ENCODE measurements at regions not wholly inside any gene's neighbourhood (a gene's known extent, or its start where the extent isn't known, plus 50 kb on each side); places are given as distances from the start of the nearest gene placed in this dataset.

- Mint-ChIP-seq H3K27ac (ENCODE audit: unreplicated experiment) (no peak overlapping the region), H3K4me3 (ENCODE audit: unreplicated experiment) (no peak overlapping the region), H3K9me3 (ENCODE audit: unreplicated experiment) (no peaks in the 10 kb centered on the region), H3K27me3 (ENCODE audit: insufficient read depth, unreplicated experiment) (peaks cover 16% of the 10 kb centered on the region), H3K36me3 (ENCODE audit: insufficient read depth, unreplicated experiment) (no peaks in the 10 kb centered on the region), H3K4me1 (ENCODE audit: low read depth, unreplicated experiment) (no peaks in the 10 kb centered on the region)
- H3K36me3 ChIP-seq (ENCODE audit: control insufficient read depth, insufficient read depth, low read length), result no peaks in the 10 kb centered on the region
- CTCF ChIA-PET, result interaction anchor here (0.8 kb wide), 1 partner anchor 24 kb away, joined by 3 read pairs; no protein-coding TSS in a partner anchor
- no peak overlapping the region for H3K4me3 ChIP-seq (ENCODE audit: low read depth, low read length)
- no peak for DNase-seq
- H3K4me1 ChIP-seq, result no peaks in the 10 kb centered on the region
- no TSS peak for BruUV-seq (replicated peaks)
- no peaks in the 10 kb centered on the region for H3K27me3 ChIP-seq (replicated peaks; ENCODE audit: control insufficient read depth, insufficient read depth, low read length)
- TF ChIP-seq, protein P1, sequence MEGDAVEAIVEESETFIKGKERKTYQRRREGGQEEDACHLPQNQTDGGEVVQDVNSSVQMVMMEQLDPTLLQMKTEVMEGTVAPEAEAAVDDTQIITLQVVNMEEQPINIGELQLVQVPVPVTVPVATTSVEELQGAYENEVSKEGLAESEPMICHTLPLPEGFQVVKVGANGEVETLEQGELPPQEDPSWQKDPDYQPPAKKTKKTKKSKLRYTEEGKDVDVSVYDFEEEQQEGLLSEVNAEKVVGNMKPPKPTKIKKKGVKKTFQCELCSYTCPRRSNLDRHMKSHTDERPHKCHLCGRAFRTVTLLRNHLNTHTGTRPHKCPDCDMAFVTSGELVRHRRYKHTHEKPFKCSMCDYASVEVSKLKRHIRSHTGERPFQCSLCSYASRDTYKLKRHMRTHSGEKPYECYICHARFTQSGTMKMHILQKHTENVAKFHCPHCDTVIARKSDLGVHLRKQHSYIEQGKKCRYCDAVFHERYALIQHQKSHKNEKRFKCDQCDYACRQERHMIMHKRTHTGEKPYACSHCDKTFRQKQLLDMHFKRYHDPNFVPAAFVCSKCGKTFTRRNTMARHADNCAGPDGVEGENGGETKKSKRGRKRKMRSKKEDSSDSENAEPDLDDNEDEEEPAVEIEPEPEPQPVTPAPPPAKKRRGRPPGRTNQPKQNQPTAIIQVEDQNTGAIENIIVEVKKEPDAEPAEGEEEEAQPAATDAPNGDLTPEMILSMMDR (IDR thresholded peaks at IDR 0.05; ENCODE audit: insufficient read depth in 1 of 2, low read depth in 1 of 2, low read length in 1 of 2, severe bottlenecking in 1 of 2, unreplicated experiment in 1 of 2), result no peak
- intact Hi-C loops (cut with micrococcal nuclease; ENCODE audit: unreplicated experiment), result no loop called here
- H3K9me3 ChIP-seq, result no peaks in the 10 kb centered on the region
- POLR2A ChIA-PET, result no interaction called here
These were observed 479.0 kb downstream of the GATA3 start for GRCh38 chr10:8533462-8533861.

DNA sequence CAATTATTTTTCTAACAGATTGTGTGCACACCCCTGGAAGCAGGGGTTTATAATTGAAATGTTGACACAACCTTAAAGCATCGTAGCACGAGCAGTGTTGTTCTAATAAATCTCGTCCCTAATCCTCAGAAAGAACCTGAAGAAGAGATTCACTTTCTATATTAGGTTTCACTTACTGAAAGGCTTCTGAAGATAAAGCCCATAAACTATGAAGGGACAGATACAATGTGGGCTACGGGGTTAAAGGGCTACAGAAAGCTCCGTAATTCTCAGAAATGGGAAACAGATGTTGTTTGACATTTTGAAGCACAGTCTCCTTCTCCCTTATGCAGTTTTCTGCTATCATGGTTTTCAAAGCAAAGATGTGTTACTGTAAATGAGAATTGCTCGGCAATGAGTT, 479.6 kb downstream of the GATA3 start:
- TF ChIP-seq, protein P1 (IDR thresholded peaks at IDR 0.05; ENCODE audit: insufficient read depth in 1 of 2, low read depth in 1 of 2, low read length in 1 of 2, severe bottlenecking in 1 of 2, unreplicated experiment in 1 of 2), result no peak
- Mint-ChIP-seq H3K9me3 (ENCODE audit: unreplicated experiment) (no peaks in the 10 kb centered on the region), H3K4me3 (ENCODE audit: unreplicated experiment) (no peak overlapping the region), H3K4me1 (ENCODE audit: low read depth, unreplicated experiment) (no peaks in the 10 kb centered on the region), H3K36me3 (ENCODE audit: insufficient read depth, unreplicated experiment) (no peaks in the 10 kb centered on the region), H3K27me3 (ENCODE audit: insufficient read depth, unreplicated experiment) (peaks cover 16% of the 10 kb centered on the region), H3K27ac (ENCODE audit: unreplicated experiment) (no peak overlapping the region)
- Histone ChIP-seq H3K4me3 (ENCODE audit: low read depth, low read length) (no peak overlapping the region), H3K27me3 (replicated peaks; ENCODE audit: control insufficient read depth, insufficient read depth, low read length) (no peaks in the 10 kb centered on the region), H3K36me3 (ENCODE audit: control insufficient read depth, insufficient read depth, low read length) (no peaks in the 10 kb centered on the region), H3K4me1 (no peaks in the 10 kb centered on the region), H3K9me3 (no peaks in the 10 kb centered on the region)
- no peak for DNase-seq
- no TSS peak for BruUV-seq (replicated peaks)
- ChIA-PET POLR2A (no interaction called here), CTCF (interaction anchor here (0.8 kb wide), 1 partner anchor 25 kb away, joined by 3 read pairs; no protein-coding TSS in a partner anchor)
- intact Hi-C loops (cut with micrococcal nuclease; ENCODE audit: unreplicated experiment), result no loop called here

- intact Hi-C loops (cut with micrococcal nuclease; ENCODE audit: unreplicated experiment), result no loop called here
- H3K4me1 ChIP-seq, result no peaks in the 10 kb centered on the region
- H3K9me3 Mint-ChIP-seq (ENCODE audit: unreplicated experiment), result no peaks in the 10 kb centered on the region
- no peaks in the 10 kb centered on the region for H3K36me3 Mint-ChIP-seq (ENCODE audit: insufficient read depth, unreplicated experiment)
- H3K4me1 Mint-ChIP-seq (ENCODE audit: low read depth, unreplicated experiment), result no peaks in the 10 kb centered on the region
- no peak overlapping the region for H3K27ac Mint-ChIP-seq (ENCODE audit: unreplicated experiment)
- CTCF ChIA-PET, result no interaction called here
- H3K9me3 ChIP-seq, result no peaks in the 10 kb centered on the region
- H3K36me3 ChIP-seq (ENCODE audit: control insufficient read depth, insufficient read depth, low read length), result no peaks in the 10 kb centered on the region
- no peak overlapping the region for H3K4me3 ChIP-seq (ENCODE audit: low read depth, low read length)
- POLR2A ChIA-PET, result no interaction called here
- no peaks in the 10 kb centered on the region for H3K27me3 ChIP-seq (replicated peaks; ENCODE audit: control insufficient read depth, insufficient read depth, low read length)
- DNase-seq, result no peak
- TF ChIP-seq, protein P1 (IDR thresholded peaks at IDR 0.05; ENCODE audit: insufficient read depth in 1 of 2, low read depth in 1 of 2, low read length in 1 of 2, severe bottlenecking in 1 of 2, unreplicated experiment in 1 of 2), result no peak
- no TSS peak for BruUV-seq (replicated peaks)
- H3K27me3 Mint-ChIP-seq (ENCODE audit: insufficient read depth, unreplicated experiment), result peaks cover 18% of the 10 kb centered on the region
- H3K4me3 Mint-ChIP-seq (ENCODE audit: unreplicated experiment), result no peak overlapping the region
These were observed 480.4 kb downstream of the GATA3 start for GRCh38 chr10:8534891-8535290.
